ENCODE measurements at regions not wholly inside any gene's neighbourhood (a gene's known extent, or its start where the extent isn't known, plus 50 kb on each side); places are given as distances from the start of the nearest gene placed in this dataset.
"Not testable (repeated sequence)": the region's sequence is repeated elsewhere in the genome, so short reads cannot be mapped to it uniquely, and the experiment has no call there.

GRCh38 chr7:104061652-104062051 lies 72.2 kb upstream of the RELN start:
- Histone ChIP-seq H3K4me3 (no peak overlapping the region), H3K27me3 (no peaks in the 10 kb centered on the region), H3K27ac (no peak overlapping the region), H3K9me3 (peaks cover 0 to 4% (median 0%) of the 10 kb centered on the region in 12 donors), H3K4me1 (no peaks in the 10 kb centered on the region), H3K36me3 (no peaks in the 10 kb centered on the region)
- no peak for ATAC-seq
- DNase-seq = no peak
- no peak for TF ChIP-seq POLR2A (IDR thresholded peaks at IDR 0.05)
- no peak for TF ChIP-seq CTCF (IDR thresholded peaks at IDR 0.05)
- intact Hi-C loops (cut with DNase I) = no loop called here

- H3K4me3 ChIP-seq; H3K4me1 ChIP-seq; intact Hi-C loops (cut with DNase I); H3K27ac ChIP-seq; H3K36me3 ChIP-seq; ATAC-seq; DNase-seq; H3K27me3 ChIP-seq: not testable (repeated sequence)
- peaks cover 0 to 11% (median 0%) of the 10 kb centered on the region in 12 donors for H3K9me3 ChIP-seq
- 81 to 84% (median 83%) methylated on average over 8 of the region's 8 CpGs for WGBS, 4 donors
Measured at GRCh38 chr7:104059837-104060236, 70.4 kb upstream of the RELN start.

GRCh38 chr7:104059103-104059502 lies 69.6 kb upstream of the RELN start:
- no peaks in the 10 kb centered on the region for H3K27me3 ChIP-seq
- DNase-seq (no peak), ATAC-seq (no peak)
- intact Hi-C loops (cut with DNase I) = no loop called here
- no peak overlapping the region for H3K4me3 ChIP-seq
- no peak overlapping the region for H3K27ac ChIP-seq
- WGBS, 4 donors = 45 to 66% (median 61%) methylated on average over 4 to 5 of the region's 5 CpGs
- H3K36me3 ChIP-seq = no peaks in the 10 kb centered on the region
- H3K9me3 ChIP-seq = peaks cover 0 to 12% (median 0%) of the 10 kb centered on the region in 12 donors
- no peaks in the 10 kb centered on the region for H3K4me1 ChIP-seq
- TF ChIP-seq POLR2A (IDR thresholded peaks at IDR 0.05) (no peak), CTCF (IDR thresholded peaks at IDR 0.05) (no peak)

- no peak for TF ChIP-seq POLR2A (IDR thresholded peaks at IDR 0.05)
- TF ChIP-seq CTCF (IDR thresholded peaks at IDR 0.05) = no peak
- peaks cover 0 to 8% (median 0%) of the 10 kb centered on the region in 12 donors for H3K9me3 ChIP-seq
- intact Hi-C loops (cut with DNase I) = no loop called here
- DNase-seq (no peak), ATAC-seq (no peak)
- no peaks in the 10 kb centered on the region for H3K36me3 ChIP-seq
- H3K4me3 ChIP-seq = no peak overlapping the region
- WGBS, 4 donors = 85 to 96% (median 92%) methylated on average over 1 of the region's 1 CpG
- H3K4me1 ChIP-seq = no peaks in the 10 kb centered on the region
- no peak overlapping the region for H3K27ac ChIP-seq
- H3K27me3 ChIP-seq = no peaks in the 10 kb centered on the region
Measured at GRCh38 chr7:104054362-104054761, 64.9 kb upstream of the RELN start.

- Histone ChIP-seq H3K9me3 (peaks cover 0 to 8% (median 0%) of the 10 kb centered on the region in 12 donors), H3K4me3 (no peak overlapping the region), H3K27me3 (no peaks in the 10 kb centered on the region), H3K36me3 (no peaks in the 10 kb centered on the region), H3K4me1 (no peaks in the 10 kb centered on the region), H3K27ac (no peak overlapping the region)
- TF ChIP-seq POLR2A (IDR thresholded peaks at IDR 0.05) (no peak), CTCF (IDR thresholded peaks at IDR 0.05) (no peak)
- WGBS, 4 donors = 72 to 77% (median 75%) methylated on average over 3 of the region's 3 CpGs
- ATAC-seq (no peak), DNase-seq (no peak)
- intact Hi-C loops (cut with DNase I) = no loop called here
Measured at GRCh38 chr7:104052979-104053378, 63.5 kb upstream of the RELN start.

Data from heart left ventricle (tissue), 16 donors.